Amygdala (tissue), 56 donors: ENCODE measurements at regions not wholly inside any gene's neighbourhood (a gene's known extent, or its start where the extent isn't known, plus 50 kb on each side); places are given as distances from the start of the nearest gene placed in this dataset.

Source experiments
- DNase-seq, 56 donors: peaks; one replicate each; lab custom pipeline; 2025; lab: John Stamatoyannopoulos, UW

DNA sequence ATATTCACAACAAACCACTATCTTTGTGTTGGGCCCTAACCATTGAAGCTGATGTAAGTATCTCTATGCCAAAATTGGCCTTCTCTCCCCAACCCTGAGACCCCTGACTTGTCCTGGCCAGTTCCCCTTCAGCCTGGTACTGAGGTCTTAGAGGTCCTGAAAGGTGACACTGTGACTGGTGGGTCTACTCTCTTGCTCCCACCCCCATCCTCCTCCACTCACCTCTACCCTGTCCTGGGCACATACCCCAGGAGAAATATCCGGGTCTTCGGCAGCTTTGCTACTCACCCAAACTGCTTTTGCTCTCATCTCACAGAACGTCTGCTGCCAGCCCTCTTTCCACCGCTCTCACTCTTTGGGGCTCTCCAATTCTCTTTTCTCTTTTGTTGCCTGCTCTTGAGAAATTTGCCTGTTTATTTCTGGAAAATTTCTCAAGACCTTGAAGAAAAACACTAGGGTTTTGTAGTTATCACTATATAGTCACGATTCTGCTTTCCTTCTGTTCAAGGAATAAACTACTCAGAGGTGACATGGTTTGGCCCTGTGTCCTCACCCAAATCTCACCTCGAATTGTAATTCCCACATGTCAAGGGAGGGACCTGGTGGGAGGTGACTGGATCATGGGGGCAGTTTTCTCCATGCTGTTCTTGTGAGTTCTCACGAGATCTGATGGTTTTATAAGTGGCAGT, 133.8 kb upstream of the PKDCC start:
- DNase-seq, result no peak

DNA sequence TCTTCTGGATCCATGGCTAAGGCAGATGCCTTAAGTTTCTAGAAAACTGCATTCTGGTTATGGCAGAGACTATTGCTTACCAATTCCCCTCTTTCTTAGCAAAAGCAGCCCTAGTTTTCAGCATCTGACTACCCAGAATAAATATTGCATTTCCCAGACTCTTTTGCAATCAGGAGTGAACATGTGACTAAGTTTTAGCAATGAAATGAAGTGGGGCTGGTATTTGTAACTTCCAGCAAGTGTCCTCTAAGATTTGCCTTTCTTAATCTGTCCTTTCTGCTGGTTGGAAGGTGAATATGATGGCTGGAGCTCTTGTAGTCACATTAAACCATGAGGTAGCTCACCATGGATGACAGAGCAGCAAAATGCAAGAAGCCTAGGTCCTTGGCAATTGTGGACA, 132.9 kb upstream of the PKDCC start:
- no peak for DNase-seq

DNA sequence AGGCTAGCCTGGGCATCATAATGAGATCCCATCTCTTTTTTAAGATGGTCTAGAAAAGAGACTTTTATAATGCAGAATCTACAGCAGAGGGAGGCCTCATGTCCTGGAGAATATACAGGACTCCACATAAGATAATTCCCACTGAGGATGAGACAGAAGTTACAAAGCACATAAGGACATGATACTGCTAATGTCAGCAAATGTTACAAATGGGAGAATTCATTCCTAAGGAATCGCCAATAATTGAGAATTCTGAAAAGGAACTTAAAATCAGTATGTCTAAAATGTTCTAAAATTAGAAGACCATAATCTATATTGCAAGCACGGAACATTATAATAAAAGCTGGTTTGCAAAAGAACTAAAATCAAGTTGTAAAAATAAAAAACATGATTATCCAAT, 131.6 kb upstream of the PKDCC start:
- no peak for DNase-seq

DNA sequence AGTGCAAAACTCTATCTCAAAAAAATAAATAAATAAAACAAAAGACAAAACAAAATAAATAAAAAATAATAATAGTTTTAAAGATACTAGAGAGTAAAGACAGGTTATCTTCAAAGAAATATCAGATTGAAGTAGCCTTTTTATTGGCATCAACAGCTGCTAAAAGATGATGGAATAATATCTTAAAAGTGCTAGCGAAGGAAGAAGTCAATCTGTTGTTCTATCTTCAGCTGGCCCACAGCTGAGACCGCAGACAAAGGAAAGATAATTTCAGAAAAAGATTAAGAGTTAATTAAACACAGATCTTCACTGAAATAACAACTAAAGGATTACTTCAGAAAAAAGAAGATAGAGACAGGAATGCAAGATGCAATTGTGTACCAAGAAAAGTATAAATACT, 130.2 kb upstream of the PKDCC start:
- DNase-seq, result no peak

DNA sequence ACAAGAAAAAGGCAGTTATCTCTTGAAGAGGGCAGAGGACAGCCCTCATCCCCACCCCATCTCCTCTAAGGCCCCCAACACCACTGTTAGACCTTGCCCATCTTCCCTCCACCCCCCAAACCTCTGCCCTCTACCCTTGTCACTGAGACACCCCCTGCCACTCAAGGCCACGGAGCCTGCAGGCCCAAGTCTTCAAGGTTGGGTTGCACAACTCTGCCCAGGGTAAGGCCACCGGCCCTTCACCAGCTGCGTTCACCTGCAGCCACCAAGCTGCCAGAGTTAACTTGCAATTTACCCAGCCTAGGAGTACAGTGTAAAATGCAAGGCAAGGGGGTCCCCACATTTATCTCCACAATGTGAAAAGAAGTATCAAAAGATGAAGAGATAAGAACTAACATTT, 128.7 kb upstream of the PKDCC start:
- no peak for DNase-seq

DNA sequence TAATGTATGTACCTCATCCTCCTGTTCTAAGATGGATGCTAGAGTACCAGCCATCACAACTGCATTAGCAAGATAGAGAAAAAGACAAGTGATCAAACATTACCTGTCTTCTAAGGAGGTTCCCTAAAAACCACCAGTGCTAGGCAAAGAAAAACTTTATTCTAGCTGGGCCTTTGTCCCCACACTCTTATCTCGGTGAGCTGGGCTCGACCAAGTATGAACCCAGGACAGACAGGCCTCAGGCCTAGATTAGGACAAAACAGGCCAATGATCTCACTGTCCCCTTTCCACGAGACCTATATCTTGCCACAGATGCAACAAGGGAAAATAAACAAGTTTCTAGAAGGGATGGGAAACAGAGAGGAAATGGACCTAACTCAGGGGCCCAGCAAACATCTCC, 127.6 kb upstream of the PKDCC start:
- no peak for DNase-seq

DNA sequence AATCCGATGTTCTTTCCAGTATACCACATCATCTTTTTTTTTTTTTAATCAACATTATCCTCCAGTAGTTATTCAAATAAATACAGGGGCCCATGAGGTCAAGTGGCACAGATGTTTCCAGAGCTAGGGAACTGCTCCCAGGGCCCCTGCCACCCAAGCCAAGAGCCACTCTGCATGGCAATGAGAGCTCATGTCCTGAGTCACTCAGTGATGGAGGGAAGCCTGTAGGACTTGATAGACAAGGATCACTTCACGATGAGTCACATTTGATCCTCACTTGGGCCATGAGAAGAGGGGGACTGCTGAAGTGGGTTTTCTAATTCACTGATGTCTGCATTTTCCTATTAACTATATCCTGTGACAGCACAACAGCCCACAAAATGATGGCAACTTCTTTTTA, 127.0 kb upstream of the PKDCC start:
- DNase-seq, result no peak

DNA sequence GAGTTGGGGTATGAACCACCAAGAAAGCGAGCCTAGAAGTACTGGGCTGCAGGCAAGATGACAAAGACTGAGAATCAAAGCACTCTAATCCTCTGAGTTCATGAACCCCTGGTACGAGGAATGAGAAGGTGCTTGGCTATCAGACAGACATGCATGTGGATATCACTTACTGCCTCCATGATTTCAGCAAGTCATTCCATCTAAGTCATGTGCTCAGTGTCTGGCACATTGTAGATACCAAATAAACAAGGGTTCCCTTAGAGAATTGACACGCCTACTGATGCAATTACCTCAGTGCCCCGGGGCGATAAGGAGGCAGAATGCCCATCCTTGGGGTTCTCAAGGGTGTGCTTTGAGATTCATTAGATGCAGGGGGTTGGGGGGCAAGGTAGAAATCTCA, 125.6 kb upstream of the PKDCC start:
- DNase-seq, result peak in 1 of 56 donors; percentile 12

DNA sequence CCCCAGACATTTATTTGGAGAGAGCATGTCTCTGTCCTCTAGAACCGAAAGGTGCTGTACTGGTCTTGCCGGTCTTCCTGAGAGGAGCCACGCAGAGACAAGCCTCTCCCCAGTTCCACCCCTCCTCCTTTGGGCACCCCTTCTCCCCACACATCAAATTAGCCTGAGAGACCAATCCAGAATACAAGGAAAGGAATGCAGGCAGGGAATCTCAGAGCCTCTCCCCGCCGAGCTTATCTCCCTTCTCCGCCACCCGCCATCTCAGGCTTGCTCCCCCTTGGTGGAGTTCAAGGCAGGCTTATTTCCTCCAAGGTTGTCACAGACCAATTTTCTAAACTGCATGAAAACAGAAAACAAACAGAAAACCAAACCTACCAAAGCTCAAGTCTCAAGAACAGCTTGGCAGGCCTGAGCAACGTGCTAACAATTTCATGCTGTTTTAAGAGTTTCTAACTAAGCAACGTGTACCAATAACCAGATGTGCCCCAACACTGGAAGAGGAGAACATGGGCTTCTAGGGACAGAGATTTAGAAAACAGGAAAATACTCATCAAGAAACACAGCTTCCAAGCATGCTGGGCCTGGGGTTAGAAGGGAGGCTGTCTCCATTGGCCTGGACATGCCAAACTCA, 124.5 kb upstream of the PKDCC start:
- no peak for DNase-seq

DNA sequence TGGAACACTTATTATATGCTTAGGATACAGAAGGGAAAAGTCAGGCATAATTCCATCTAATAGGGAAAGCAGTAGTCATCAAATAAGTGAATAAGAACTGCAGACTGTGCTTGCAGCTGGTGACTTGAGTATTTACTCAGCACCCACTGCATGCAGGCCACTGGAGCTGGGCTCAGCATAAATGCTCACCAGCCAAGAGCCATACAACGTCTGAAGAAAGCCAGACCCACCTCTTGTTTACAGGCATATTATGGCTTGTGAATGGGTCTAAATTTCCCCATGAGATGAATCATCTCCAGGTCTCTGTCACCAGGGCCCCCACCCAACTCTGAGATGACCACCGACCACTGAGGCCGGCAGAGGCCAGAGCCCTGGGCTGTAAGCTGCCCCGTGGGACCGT, 123.8 kb upstream of the PKDCC start:
- DNase-seq, result no peak

DNA sequence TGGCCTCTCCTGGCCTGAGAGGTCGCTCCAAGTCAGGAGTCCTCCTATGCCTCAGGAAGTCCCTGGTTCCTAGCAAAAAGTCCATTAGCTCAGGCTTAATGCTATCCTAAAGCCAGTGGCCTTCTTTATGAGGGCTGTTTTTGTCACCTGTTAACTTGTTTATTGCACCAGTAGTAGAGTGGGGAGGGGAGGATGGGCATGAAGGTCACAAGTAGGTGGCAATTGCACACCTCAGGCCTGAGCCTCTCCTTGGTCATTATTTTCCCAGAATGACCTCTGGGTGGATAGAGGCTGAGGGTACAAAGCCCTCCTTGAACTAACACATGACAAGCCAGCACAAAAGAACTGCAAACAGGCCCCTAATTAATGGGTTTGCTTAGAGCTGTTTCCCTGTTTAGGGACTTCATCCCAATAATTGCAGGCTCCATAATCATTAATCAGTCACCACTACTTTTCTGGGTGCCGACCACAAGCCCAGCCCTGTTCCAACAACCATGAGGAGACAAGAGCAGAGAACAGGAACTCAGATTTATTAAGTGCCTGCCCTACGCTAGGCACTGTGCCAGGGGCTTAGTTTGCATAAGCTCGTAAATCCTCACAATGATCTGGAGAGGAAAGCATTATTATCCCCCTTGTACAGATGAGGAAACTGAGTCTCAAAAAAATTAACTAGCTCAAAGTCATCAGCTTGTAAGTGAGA, 123.0 kb upstream of the PKDCC start:
- no peak for DNase-seq

DNA sequence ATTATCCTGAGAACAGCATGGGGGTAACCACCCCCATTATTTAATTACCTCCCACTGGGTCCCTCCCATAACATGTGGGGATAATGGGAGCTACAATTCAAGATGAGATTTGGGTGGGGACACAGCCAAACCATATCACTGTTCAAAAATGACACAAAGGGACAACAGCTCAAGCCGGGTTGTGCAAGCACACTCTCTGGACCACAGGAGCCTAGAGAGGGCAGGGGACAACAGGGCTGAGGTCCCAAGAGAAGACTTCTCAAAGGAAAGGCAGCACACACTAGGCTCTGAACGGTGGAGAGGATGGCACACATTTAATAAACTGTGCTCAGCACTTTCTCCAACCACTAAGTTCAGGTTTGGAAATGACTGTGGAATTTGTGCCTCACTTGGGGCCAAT, 122.1 kb upstream of the PKDCC start:
- DNase-seq, result no peak

DNA sequence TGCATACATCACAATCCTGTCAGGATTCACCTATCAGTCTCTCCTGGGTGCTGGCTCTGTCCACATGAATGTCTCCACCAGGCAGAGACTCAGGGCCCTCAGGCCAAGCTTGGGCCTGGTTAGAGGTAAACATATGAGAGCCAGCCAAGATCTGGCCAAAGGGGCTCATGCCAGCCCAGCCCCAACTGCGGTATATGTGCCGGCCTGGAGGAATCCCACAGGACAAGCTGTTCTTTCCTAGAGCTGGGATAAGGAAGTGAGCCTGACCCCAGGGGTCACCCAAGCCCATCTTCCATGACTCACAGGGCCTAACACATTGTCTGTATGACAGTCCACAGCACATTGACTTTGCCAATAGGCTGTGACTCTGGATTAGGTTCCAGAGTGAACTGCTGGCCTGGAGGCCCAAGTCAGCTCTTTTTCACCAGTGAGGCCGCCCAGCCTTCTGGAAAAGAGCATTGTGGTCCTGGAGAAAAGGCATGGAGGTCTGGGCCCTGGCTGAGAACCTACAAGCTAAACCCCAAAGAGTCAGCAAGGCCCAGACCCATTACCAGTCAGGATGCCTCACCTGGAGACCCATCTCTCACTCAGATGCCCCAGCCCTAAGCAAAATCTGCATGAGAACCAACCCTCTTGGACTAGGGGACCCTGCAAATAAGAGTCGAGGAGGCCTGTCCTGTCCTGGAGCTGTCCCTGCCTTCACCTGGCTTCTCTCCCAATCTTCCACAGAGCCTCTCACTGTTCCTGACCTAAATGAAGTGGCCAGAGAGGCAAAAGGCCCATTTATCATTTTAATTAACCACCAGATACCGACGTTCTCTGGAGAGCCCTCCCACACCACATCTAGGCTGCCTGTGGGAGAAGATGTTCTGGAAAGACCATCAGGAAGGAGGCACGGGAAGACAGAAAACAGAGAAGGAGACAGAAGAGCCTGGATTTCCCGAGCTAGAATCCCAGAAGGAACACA, 120.9 kb upstream of the PKDCC start:
- DNase-seq, result no peak

DNA sequence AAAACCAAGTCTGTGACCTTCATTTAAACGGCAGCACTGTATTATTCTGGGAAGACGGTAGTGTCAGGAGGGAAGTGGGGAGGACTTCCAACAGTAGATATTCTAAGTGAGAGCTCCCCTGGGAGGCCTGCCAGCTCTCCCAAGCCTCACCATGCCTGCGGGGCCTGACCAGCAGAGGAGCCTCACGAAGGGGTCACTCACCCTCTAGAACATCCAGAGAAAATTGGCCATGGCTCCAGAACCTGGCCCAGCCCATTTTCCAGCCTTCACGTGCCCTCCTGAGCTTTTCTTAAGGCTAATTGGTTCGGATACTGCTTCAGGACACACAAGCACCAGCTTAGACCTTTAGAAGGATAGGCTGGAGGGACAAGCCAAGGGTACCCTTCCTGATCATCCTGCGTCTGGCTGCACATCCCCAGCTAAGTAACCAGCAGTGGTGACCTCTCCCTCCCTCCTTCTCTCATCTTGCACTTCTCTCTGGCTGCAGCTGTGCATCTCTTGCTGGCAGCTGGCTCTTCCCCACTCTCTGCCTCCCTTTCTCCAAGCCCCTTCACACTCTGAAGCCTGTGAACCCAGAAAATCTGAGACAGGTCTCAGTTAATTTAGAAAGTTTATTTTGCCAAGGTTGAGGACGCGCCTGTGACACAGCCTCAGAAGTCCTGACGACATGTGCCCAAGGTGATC, 120.1 kb upstream of the PKDCC start:
- peak in 1 of 56 donors; percentile 7 for DNase-seq

DNA sequence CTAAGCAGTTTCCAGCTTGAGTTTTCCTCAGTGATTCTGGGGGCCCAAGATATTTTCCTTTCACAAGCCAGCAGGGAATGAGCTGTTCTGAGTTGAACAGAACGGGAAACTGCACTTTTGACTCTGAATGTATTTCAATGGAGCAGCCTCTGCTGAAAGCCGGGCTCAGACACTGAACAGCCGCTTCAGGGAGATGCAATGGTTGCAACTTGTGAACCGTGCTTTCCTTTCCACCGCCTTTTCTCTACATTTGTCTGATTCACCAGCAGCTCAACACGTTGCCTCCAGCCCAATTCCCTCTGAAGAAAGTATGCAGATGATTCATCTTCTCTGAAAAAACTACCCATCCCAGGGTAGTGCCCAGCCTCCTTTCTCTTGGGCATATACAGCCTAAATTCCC, 119.3 kb upstream of the PKDCC start:
- peak in 1 of 56 donors; percentile 4 for DNase-seq

DNA sequence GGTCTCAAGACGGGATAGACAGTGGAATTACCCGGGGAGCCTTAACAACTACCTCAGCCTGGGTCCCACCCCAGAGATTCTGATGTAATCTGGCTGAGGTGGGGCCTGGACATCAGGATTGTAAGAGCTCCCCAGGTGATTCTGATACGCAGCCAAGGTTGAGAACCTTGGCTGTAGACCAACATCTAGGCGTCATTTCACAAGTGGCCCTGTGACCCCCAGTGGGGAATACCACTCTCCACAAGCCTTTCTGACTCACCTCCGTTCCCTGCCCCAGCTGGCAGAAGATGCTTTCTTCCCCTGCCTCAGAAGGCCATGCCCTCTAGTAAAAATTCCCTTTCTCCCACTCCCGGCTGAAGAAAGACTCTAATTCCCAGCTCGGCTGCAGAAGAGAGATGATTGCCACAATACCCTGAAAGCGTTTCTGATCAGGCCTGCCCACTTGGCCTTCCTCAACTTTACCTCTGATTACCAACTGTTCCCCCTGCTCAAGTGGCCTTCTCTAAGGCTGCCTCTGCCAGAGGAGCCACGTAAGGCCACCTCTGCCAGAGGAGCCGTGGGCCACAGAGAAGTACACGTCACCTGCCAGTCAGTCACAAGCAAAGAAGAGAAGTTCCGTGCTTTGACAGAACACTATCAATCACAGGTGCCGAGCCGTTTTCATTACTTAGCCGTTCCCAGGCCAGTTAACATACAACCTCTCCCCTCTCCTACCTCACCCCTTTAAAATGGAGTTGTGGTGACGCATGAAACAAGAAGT, 116.8 kb upstream of the PKDCC start:
- no peak for DNase-seq

DNA sequence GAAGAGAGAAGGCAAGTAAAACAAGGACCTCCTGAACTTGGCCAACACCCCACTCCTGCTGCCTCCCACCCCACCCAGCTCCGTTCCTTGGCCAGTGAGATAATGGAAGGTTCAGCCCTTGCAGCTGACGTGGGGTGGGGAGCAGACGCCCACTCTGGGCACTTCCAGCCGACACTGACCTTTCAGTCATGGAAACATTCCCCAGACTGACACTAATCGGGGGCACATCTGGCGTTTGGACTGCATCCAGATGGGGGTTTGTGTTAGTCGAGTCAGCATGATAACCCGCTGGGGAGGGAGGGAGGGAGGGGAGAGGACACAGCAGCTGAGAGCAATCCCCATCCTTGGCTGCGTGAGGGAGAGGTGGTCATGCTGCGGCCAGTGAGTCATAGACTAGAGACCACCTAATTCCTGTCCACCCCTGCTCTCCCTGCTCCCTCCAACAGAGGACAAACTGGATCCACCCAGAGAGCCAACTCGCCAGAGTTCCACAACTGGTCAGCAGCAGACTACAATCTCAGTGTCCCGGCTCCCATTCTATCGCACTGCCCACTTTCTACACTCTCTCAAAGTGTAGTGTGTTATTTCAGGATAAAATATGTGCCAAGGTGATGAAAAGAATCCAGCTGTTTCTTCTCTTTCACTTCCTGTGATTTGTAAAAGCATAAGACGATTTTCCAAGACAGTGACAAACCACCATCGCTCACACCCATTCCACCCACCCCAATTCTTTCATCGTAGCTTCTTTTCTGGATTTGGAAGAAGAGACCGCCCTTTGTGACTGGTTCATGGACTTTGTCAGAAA, 115.4 kb upstream of the PKDCC start:
- no peak for DNase-seq

DNA sequence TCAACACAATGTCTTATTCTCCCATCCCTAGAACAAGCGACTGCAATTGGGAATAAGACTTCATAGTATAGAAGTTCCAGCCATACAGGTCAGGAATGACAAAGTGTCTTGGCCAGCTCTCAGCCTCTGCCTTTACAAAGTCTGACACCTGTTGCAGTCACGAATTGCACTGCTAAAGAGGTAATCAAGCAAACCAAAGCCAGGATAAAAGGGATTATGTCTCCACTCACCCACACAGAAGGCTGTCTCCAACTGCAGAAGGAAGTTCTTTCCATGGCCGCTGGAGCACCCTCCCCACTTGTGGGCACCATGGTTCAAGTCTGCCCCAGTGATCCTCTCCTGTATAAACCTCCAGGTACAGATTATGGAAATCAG, 114.8 kb upstream of the PKDCC start:
- no peak for DNase-seq
